GM12878 (cell line): ENCODE measurements at regions not wholly inside any gene's neighbourhood (a gene's known extent, or its start where the extent isn't known, plus 50 kb on each side); places are given as distances from the start of the nearest gene placed in this dataset.
A peak's percentile ranks its signal among the peaks of the same experiment; 100 is the strongest.

Source experiments
- ATAC-seq: fragments of 200-7000 bp; cut with Tn5 transposase; 3 replicates; pipeline ENCODE4 v1.9.1; 2020; ENCODE audit warnings: mild to moderate bottlenecking, moderate library complexity
- BruUV-seq: library from RNA; stranded (reverse); fragments of 400-500 nt; replicated peaks from 2 replicates; lab custom pipeline; 2021; lab: Mats Ljungman, UMichigan
- CTCF ChIA-PET: fragments of 300-600 bp; sonication (Branson Sonifier 250); formaldehyde crosslinking; extraction: SDS; loops from one replicate; lab custom pipeline; 2021; ENCODE audit warnings: inconsistent platforms; lab: Yijun Ruan, JAX
- POLR2A ChIA-PET: fragments of 350-600 bp; formaldehyde crosslinking; extraction: SDS; loops from one replicate; lab custom pipeline; 2021; ENCODE audit warnings: inconsistent platforms; lab: Charles Lee
- RAD21 ChIA-PET: fragments of 300-600 bp; sonication (Branson Sonifier 250); formaldehyde crosslinking; loops from one replicate; lab custom pipeline; 2023; ENCODE audit warnings: antibody characterized with exemption; ENCODE audit not compliant: unreplicated experiment; lab: Charles Lee
- SMC1A ChIA-PET: fragments of 300-600 bp; sonication (Branson Sonifier 250); formaldehyde crosslinking; loops from one replicate; lab custom pipeline; 2023; ENCODE audit not compliant: unreplicated experiment, uncharacterized antibody; lab: Charles Lee
- DNase-seq: peaks from one replicate; pipeline ENCODE4 v3.0.0-alpha.2; 2011; ENCODE audit warnings: low read depth, low spot score
- FAIRE-seq: peaks from 3 replicates; lab custom pipeline; 2011; peaks lifted over from hg19 to GRCh38; lab: Jason Lieb, UNC
- H2AFZ ChIP-seq: 2 replicates; pipeline ENCODE4 v1.6.0; 2011; ENCODE audit warnings: low read depth, low read length, control low read depth; ENCODE audit not compliant: control insufficient read depth
- H3K27ac ChIP-seq: 2 replicates; pipeline ENCODE4 v1.5.1; 2011; ENCODE audit warnings: control low read depth; ENCODE audit not compliant: control insufficient read depth, insufficient read depth
- H3K27me3 ChIP-seq, 2 experiments: replicated peaks in 1 of 2; 2 replicates each; pipeline versions ENCODE4 v1.6.0 to v1.6.1; 2011; ENCODE audit warnings: low read length in 1 of 2; ENCODE audit not compliant: control insufficient read depth in 2 of 2, insufficient read depth in 2 of 2
- H3K36me3 ChIP-seq, 2 experiments: 2 replicates each; pipeline ENCODE4 v1.5.1; 2011; ENCODE audit warnings: low read length in 1 of 2; ENCODE audit not compliant: control insufficient read depth in 2 of 2, insufficient read depth in 2 of 2
- H3K4me1 ChIP-seq: 2 replicates; pipeline ENCODE4 v1.6.1; 2011; ENCODE audit warnings: mild to moderate bottlenecking, low read length, moderate library complexity, mixed read lengths; ENCODE audit not compliant: control insufficient read depth, insufficient read depth
- H3K4me2 ChIP-seq: 2 replicates; pipeline ENCODE4 v1.6.0; 2011; ENCODE audit warnings: control low read depth; ENCODE audit not compliant: control insufficient read depth, insufficient read depth
- H3K4me3 ChIP-seq: fragments of 200-600 bp; sonication (generic); 2 replicates; pipeline ENCODE4 v1.5.1; 2016
- H3K79me2 ChIP-seq: 2 replicates; pipeline ENCODE4 v1.6.0; 2011; ENCODE audit warnings: low read length; ENCODE audit not compliant: control insufficient read depth, insufficient read depth
- H3K9ac ChIP-seq: 2 replicates; pipeline ENCODE4 v1.8.0; 2011; ENCODE audit warnings: low read length, control low read depth, mixed read lengths; ENCODE audit not compliant: control insufficient read depth, insufficient read depth
- H3K9me3 ChIP-seq: replicated peaks from 3 replicates; pipeline ENCODE4 v1.5.1; 2011; ENCODE audit warnings: mild to moderate bottlenecking, low read length; ENCODE audit not compliant: control insufficient read depth, insufficient read depth
- H4K20me1 ChIP-seq: 2 replicates; pipeline ENCODE4 v1.6.0; 2011; ENCODE audit not compliant: control insufficient read depth, insufficient read depth
- CBX3 ChIP-seq: fragments of 200-600 bp; sonication (generic); IDR thresholded peaks from 2 replicates; pipeline ENCODE4 v1.6.1; 2016; ENCODE audit warnings: low read depth, borderline replicate concordance
- CTCF ChIP-seq, 3 experiments: IDR thresholded peaks in 2 of 3; conservative IDR thresholded peaks in 1 of 3; 2 replicates each; pipeline ENCODE4 v1.5.1; 2011; ENCODE audit warnings: low read depth in 3 of 3, low read length in 3 of 3, mild to moderate bottlenecking in 3 of 3, control low read depth in 2 of 3, moderate library complexity in 2 of 3, inconsistent platforms in 1 of 3, mixed read lengths in 1 of 3; ENCODE audit not compliant: control insufficient read depth in 2 of 3, insufficient read depth in 1 of 3; ENCODE audit errors: extremely low read depth in 1 of 3
- IKZF2 ChIP-seq, 2 experiments: fragments of 450-650 bp; IDR thresholded peaks; 2 replicates each; pipeline ENCODE4 v1.6.1; 2017; ENCODE audit warnings: mild to moderate bottlenecking in 2 of 2, moderate library complexity in 2 of 2
- MLLT1 ChIP-seq: fragments of 450-650 bp; IDR thresholded peaks from 2 replicates; pipeline ENCODE4 v1.6.1; 2016; ENCODE audit warnings: mild to moderate bottlenecking
- MTA3 ChIP-seq: IDR thresholded peaks from 2 replicates; pipeline ENCODE4 v1.6.1; 2012; ENCODE audit warnings: low read length, inconsistent platforms, borderline replicate concordance
- MYC ChIP-seq: IDR thresholded peaks from 2 replicates; pipeline ENCODE4 v1.6.1; 2011; ENCODE audit warnings: mild to moderate bottlenecking, low read length, moderate library complexity, inconsistent platforms; ENCODE audit not compliant: insufficient read depth, insufficient replicate concordance, insufficient read length, severe bottlenecking
- NRF1 ChIP-seq: conservative IDR thresholded peaks from 2 replicates; pipeline ENCODE4 v1.6.1; 2011; ENCODE audit warnings: mild to moderate bottlenecking, low read depth, low read length, improper control_type of control experiment
- PKNOX1 ChIP-seq: fragments of 450-650 bp; IDR thresholded peaks from 2 replicates; pipeline ENCODE4 v1.6.1; 2016; ENCODE audit warnings: mild to moderate bottlenecking
- RB1 ChIP-seq: fragments of 450-650 bp; formaldehyde crosslinking; IDR thresholded peaks from 2 replicates; pipeline ENCODE4 v1.6.1; 2017; ENCODE audit warnings: mild to moderate bottlenecking, borderline replicate concordance
- SIX5 ChIP-seq: IDR thresholded peaks from 2 replicates; pipeline ENCODE4 v1.6.1; 2011; ENCODE audit warnings: mild to moderate bottlenecking, low read depth, low read length, moderate library complexity; ENCODE audit not compliant: severe bottlenecking
- WRNIP1 ChIP-seq: IDR thresholded peaks from 2 replicates; pipeline ENCODE4 v1.6.1; 2011; ENCODE audit warnings: low read depth, low read length, improper control_type of control experiment, borderline replicate concordance
- ZNF217 ChIP-seq: fragments of 450-650 bp; IDR thresholded peaks from 2 replicates; pipeline ENCODE4 v1.6.1; 2017; ENCODE audit warnings: antibody characterized with exemption, mild to moderate bottlenecking
- WGBS: methylation state at CpG from one replicate; pipeline ENCODE4 v1.1.6; 2016; ENCODE audit warnings: low lambda C conversion rate; ENCODE audit not compliant: insufficient replicate concordance, insufficient coverage; ENCODE audit errors: missing lambda C conversion rate; 5-methylcytosine and 5-hydroxymethylcytosine counted together
- in situ Hi-C: fragments of 300-500 bp; cut with MboI; formaldehyde crosslinking; loops from 9 replicates; pipeline ENCODE4 v1.14.3; 2018; ENCODE audit warnings: mixed read lengths
- intact Hi-C: fragments of 100-400 bp; cut with micrococcal nuclease; formaldehyde crosslinking; loops from one replicate; pipeline ENCODE4 v1.14.2; 2022; ENCODE audit not compliant: unreplicated experiment

- Histone ChIP-seq H3K79me2 (no peaks in the 10 kb centered on the region), H3K4me1 (no peaks in the 10 kb centered on the region), H3K9ac (no peak overlapping the region), H3K27ac (no peak overlapping the region), H3K4me2 (no peak overlapping the region), H3K36me3 (no peaks in the 10 kb centered on the region), H2AFZ (no peak overlapping the region), H3K27me3 (no peaks in the 10 kb centered on the region), H3K9me3 (no peaks in the 10 kb centered on the region; the same call in 2 of the 3 replicates), H3K4me3 (no peak overlapping the region), H4K20me1 (no peaks in the 10 kb centered on the region)
- ChIA-PET CTCF (interaction anchor here (0.6 to 1.4 kb wide), 2 partner anchors 23 to 324 kb away, joined by 3 to 4 read pairs; no protein-coding TSS in a partner anchor), POLR2A (no interaction called here), SMC1A (interaction anchor here (1.3 kb wide), 1 partner anchor 19 kb away, joined by 4 read pairs; no protein-coding TSS in a partner anchor), RAD21 (no interaction called here)
- DNase-seq, result no peak
- peak; percentile 35 for FAIRE-seq
- in situ Hi-C loops, result no loop called here
- no peak for ATAC-seq
- no TSS peak for BruUV-seq
- intact Hi-C loops, result no loop called here
- 72% methylated on average over 2 of the region's 2 CpGs for WGBS
- no peak for TF ChIP-seq ZNF217
- no peak for TF ChIP-seq MYC
These were observed 445.8 kb upstream of the ACVR2A start for GRCh38 chr2:147398996-147399395.

GRCh38 chr2:147398301-147398700 is 446.5 kb upstream of the ACVR2A start:
- FAIRE-seq (no peak), DNase-seq (no peak), ATAC-seq (no peak)
- BruUV-seq, result no TSS peak
- intact Hi-C loops, result no loop called here
- H4K20me1 ChIP-seq, result no peaks in the 10 kb centered on the region
- ChIA-PET CTCF (interaction anchor here (0.7 kb wide), 1 partner anchor 11 kb away, joined by 4 read pairs; no protein-coding TSS in a partner anchor), RAD21 (no interaction called here), POLR2A (no interaction called here), SMC1A (no interaction called here)
- in situ Hi-C loops, result no loop called here
- H3K4me3 ChIP-seq, result no peak overlapping the region
- no peak overlapping the region for H2AFZ ChIP-seq
- no peaks in the 10 kb centered on the region; the same call in 2 of the 3 replicates for H3K9me3 ChIP-seq
- no peaks in the 10 kb centered on the region for H3K4me1 ChIP-seq
- H3K4me2 ChIP-seq, result no peak overlapping the region
- WGBS, result 25% methylated on average over 2 of the region's 2 CpGs
- no peak overlapping the region for H3K9ac ChIP-seq
- no peaks in the 10 kb centered on the region for H3K79me2 ChIP-seq
- H3K36me3 ChIP-seq, result no peaks in the 10 kb centered on the region
- no peaks in the 10 kb centered on the region for H3K27me3 ChIP-seq
- no peak overlapping the region for H3K27ac ChIP-seq
- TF ChIP-seq MLLT1, result no peak
- TF ChIP-seq CTCF (IDR thresholded peaks at IDR 0.05 in 2 of 3, conservative IDR thresholded peaks at IDR 0.05 in 1 of 3; ENCODE audit: control insufficient read depth in 2 of 3, extremely low read depth in 1 of 3, insufficient read depth in 1 of 3, low read depth in 3 of 3, low read length in 3 of 3), result no peak
- TF ChIP-seq IKZF2 (IDR thresholded peaks at IDR 0.05), result no peak
- TF ChIP-seq RB1, result no peak
- no peak for TF ChIP-seq CBX3
- TF ChIP-seq MTA3, result no peak
- no peak for TF ChIP-seq NRF1
- TF ChIP-seq WRNIP1, result no peak
- TF ChIP-seq SIX5, result no peak
- no peak for TF ChIP-seq PKNOX1
